Body of pancreas (tissue), 4 donors: ENCODE measurements at regions not wholly inside any gene's neighbourhood (a gene's known extent, or its start where the extent isn't known, plus 50 kb on each side); places are given as distances from the start of the nearest gene placed in this dataset.

Experiments
- ATAC-seq: fragments of 150-250 bp; one replicate; pipeline ENCODE4 v1.9.1; 2016
- DNase-seq, 4 donors: peaks; one replicate each; pipeline ENCODE4 v3.0.0-alpha.2; 2019
- H3K27ac ChIP-seq, 4 donors: fragments of 200-600 bp; sonication (generic); 1 replicate in 3 of 4; 2 replicates in 1 of 4; pipeline versions ENCODE4 v1.5.1 to v1.6.1; 2016 to 2019; ENCODE audit warnings: mild to moderate bottlenecking in 1 of 4, mixed read lengths in 1 of 4, moderate library complexity in 1 of 4
- H3K27me3 ChIP-seq, 2 donors: fragments of 200-600 bp; sonication (generic); one replicate each; pipeline ENCODE4 v1.6.0; 2016; ENCODE audit warnings: mild to moderate bottlenecking in 1 of 2
- H3K36me3 ChIP-seq, 2 donors: fragments of 200-600 bp; sonication (generic); replicated peaks in 1 of 2; 2 replicates each; pipeline ENCODE4 v1.5.1; 2016; ENCODE audit warnings: low read depth in 2 of 2; ENCODE audit not compliant: insufficient read depth in 1 of 2
- H3K4me1 ChIP-seq: fragments of 200-600 bp; sonication (generic); one replicate; pipeline ENCODE4 v1.6.0; 2016
- H3K4me3 ChIP-seq, 2 donors: fragments of 200-600 bp; sonication (generic); 1 replicate in 1 of 2; 2 replicates in 1 of 2; pipeline ENCODE4 v1.5.1; 2016 to 2019
- H3K9me3 ChIP-seq, 3 donors: fragments of 200-600 bp; sonication (generic); 1 replicate in 2 of 3; 2 replicates in 1 of 3; pipeline ENCODE4 v1.5.1; 2016
- CTCF ChIP-seq, 7 experiments: fragments of 450-650 bp in 4 of 7; fragments of 200-600 bp in 3 of 7; sonication (generic) in 3 of 7; IDR thresholded peaks; one replicate each; pipeline ENCODE4 v1.5.1; 2016 to 2019; ENCODE audit warnings: antibody characterized with exemption in 7 of 7
- POLR2A ChIP-seq, 3 donors: fragments of 450-650 bp; IDR thresholded peaks; one replicate each; pipeline ENCODE4 v1.6.1; 2016; ENCODE audit warnings: antibody characterized with exemption in 3 of 3, mild to moderate bottlenecking in 2 of 3
- WGBS, 2 donors: methylation state at CpG; one replicate each; pipeline ENCODE4 v1.1.5; 2017; 5-methylcytosine and 5-hydroxymethylcytosine counted together
- intact Hi-C: fragments of 100-400 bp; cut with DNase I; formaldehyde crosslinking; loops from one replicate; pipeline ENCODE4 v1.15.1; 2023

- Histone ChIP-seq H3K9me3 (no peaks in the 10 kb centered on the region), H3K27ac (no peak overlapping the region), H3K4me3 (no peak overlapping the region), H3K36me3 (no peaks in the 10 kb centered on the region), H3K4me1 (no peaks in the 10 kb centered on the region), H3K27me3 (no peaks in the 10 kb centered on the region)
- 84 to 85% methylated on average over 7 of the region's 7 CpGs for WGBS, 2 donors
- DNase-seq, result no peak
- TF ChIP-seq CTCF (IDR thresholded peaks at IDR 0.05), result no peak
- intact Hi-C loops, result no loop called here
- no peak for ATAC-seq
Measured at GRCh38 chr2:21441442-21441841, 317.7 kb downstream of the TDRD15 start.

GRCh38 chr2:21443494-21444105 lies 319.8 kb downstream of the TDRD15 start:
- DNase-seq, result no peak
- Histone ChIP-seq H3K36me3 (no peaks in the 10 kb centered on the region), H3K27me3 (no peaks in the 10 kb centered on the region), H3K4me1 (no peaks in the 10 kb centered on the region), H3K4me3 (no peak overlapping the region), H3K27ac (no peak overlapping the region), H3K9me3 (no peaks in the 10 kb centered on the region)
- WGBS, 2 donors, result 39 to 52% methylated on average over 5 of the region's 5 CpGs
- ATAC-seq, result no peak
- intact Hi-C loops, result no loop called here
- no peak for TF ChIP-seq POLR2A (IDR thresholded peaks at IDR 0.05)
- no peak for TF ChIP-seq CTCF (IDR thresholded peaks at IDR 0.05)

GRCh38 chr2:21449881-21450280 lies 326.1 kb downstream of the TDRD15 start:
- H3K36me3 ChIP-seq, result no peaks in the 10 kb centered on the region
- 61 to 65% methylated on average over 4 of the region's 4 CpGs for WGBS, 2 donors

GRCh38 chr2:21451403-21451802 lies 327.6 kb downstream of the TDRD15 start:
- H3K27ac ChIP-seq, result no peak overlapping the region
- H3K4me1 ChIP-seq, result no peaks in the 10 kb centered on the region
- 38 to 40% methylated on average over 2 of the region's 2 CpGs for WGBS, 2 donors
- DNase-seq, result no peak
- TF ChIP-seq CTCF (IDR thresholded peaks at IDR 0.05), result no peak
- no peak for TF ChIP-seq POLR2A (IDR thresholded peaks at IDR 0.05)
- intact Hi-C loops, result no loop called here
- no peaks in the 10 kb centered on the region for H3K9me3 ChIP-seq
- no peak overlapping the region for H3K4me3 ChIP-seq
- ATAC-seq, result no peak
- no peaks in the 10 kb centered on the region for H3K36me3 ChIP-seq
- no peaks in the 10 kb centered on the region for H3K27me3 ChIP-seq

More at GRCh38 chr2:21449881-21450280, 326.1 kb downstream of the TDRD15 start:
- no peak for DNase-seq
- Histone ChIP-seq H3K27ac (no peak overlapping the region), H3K9me3 (no peaks in the 10 kb centered on the region), H3K27me3 (no peaks in the 10 kb centered on the region), H3K4me1 (no peaks in the 10 kb centered on the region), H3K4me3 (no peak overlapping the region)
- intact Hi-C loops, result no loop called here
- no peak for TF ChIP-seq POLR2A (IDR thresholded peaks at IDR 0.05)
- no peak for TF ChIP-seq CTCF (IDR thresholded peaks at IDR 0.05)
- ATAC-seq, result no peak

- TF ChIP-seq POLR2A (IDR thresholded peaks at IDR 0.05), result no peak
- TF ChIP-seq CTCF (IDR thresholded peaks at IDR 0.05), result no peak
- Histone ChIP-seq H3K4me3 (no peak overlapping the region), H3K4me1 (no peaks in the 10 kb centered on the region), H3K9me3 (no peaks in the 10 kb centered on the region), H3K27ac (no peak overlapping the region), H3K27me3 (no peaks in the 10 kb centered on the region), H3K36me3 (no peaks in the 10 kb centered on the region)
- no peak for ATAC-seq
- WGBS, 2 donors, result 30 to 38% methylated on average over 5 of the region's 5 CpGs
- intact Hi-C loops, result no loop called here
- no peak for DNase-seq
Measured at GRCh38 chr2:21452263-21452662, 328.5 kb downstream of the TDRD15 start.
